GM20000 (cell line): ENCODE measurements at regions not wholly inside any gene's neighbourhood (a gene's known extent, or its start where the extent isn't known, plus 50 kb on each side); places are given as distances from the start of the nearest gene placed in this dataset.

ENCODE experiments used
- DNase-seq: peaks from one replicate; pipeline ENCODE4 v3.0.0; 2012; ENCODE audit warnings: low spot score
- TF ChIP-seq, protein P1 (sequence below): IDR thresholded peaks from 2 replicates; pipeline ENCODE4 v1.5.1; 2012; ENCODE audit warnings: mild to moderate bottlenecking, control low read depth; ENCODE audit errors: extremely low read depth, missing control alignments

DNA sequence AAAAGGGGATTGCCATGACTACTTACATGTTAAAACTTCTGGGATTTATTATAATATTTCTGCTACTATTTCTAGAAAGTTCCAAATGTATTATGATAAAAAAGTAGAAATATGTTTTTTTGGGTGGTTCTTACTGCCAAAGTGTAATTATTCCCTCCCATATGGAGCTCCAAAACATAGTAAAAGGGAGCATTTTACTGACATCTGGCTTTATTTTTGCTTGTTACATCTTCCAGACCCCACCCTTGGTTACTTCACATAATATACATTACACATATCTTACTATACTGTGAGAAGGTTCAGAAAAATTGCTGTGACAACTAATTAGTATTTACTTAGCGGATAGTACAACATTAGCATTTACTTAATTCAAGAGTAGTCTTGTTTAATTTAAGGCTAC is 205.1 kb upstream of the TLL1 start:
- no peak for DNase-seq
- TF ChIP-seq, protein P1, sequence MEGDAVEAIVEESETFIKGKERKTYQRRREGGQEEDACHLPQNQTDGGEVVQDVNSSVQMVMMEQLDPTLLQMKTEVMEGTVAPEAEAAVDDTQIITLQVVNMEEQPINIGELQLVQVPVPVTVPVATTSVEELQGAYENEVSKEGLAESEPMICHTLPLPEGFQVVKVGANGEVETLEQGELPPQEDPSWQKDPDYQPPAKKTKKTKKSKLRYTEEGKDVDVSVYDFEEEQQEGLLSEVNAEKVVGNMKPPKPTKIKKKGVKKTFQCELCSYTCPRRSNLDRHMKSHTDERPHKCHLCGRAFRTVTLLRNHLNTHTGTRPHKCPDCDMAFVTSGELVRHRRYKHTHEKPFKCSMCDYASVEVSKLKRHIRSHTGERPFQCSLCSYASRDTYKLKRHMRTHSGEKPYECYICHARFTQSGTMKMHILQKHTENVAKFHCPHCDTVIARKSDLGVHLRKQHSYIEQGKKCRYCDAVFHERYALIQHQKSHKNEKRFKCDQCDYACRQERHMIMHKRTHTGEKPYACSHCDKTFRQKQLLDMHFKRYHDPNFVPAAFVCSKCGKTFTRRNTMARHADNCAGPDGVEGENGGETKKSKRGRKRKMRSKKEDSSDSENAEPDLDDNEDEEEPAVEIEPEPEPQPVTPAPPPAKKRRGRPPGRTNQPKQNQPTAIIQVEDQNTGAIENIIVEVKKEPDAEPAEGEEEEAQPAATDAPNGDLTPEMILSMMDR, result no peak

- DNase-seq, result no peak
These were observed 204.3 kb upstream of the TLL1 start for GRCh38 chr4:165668694-165669093.

GRCh38 chr4:165677081-165677480 is 196.0 kb upstream of the TLL1 start:
- TF ChIP-seq, protein P1, result no peak
- DNase-seq, result no peak

More at GRCh38 chr4:165668694-165669093, 204.3 kb upstream of the TLL1 start:
- TF ChIP-seq, protein P1, result no peak

DNA sequence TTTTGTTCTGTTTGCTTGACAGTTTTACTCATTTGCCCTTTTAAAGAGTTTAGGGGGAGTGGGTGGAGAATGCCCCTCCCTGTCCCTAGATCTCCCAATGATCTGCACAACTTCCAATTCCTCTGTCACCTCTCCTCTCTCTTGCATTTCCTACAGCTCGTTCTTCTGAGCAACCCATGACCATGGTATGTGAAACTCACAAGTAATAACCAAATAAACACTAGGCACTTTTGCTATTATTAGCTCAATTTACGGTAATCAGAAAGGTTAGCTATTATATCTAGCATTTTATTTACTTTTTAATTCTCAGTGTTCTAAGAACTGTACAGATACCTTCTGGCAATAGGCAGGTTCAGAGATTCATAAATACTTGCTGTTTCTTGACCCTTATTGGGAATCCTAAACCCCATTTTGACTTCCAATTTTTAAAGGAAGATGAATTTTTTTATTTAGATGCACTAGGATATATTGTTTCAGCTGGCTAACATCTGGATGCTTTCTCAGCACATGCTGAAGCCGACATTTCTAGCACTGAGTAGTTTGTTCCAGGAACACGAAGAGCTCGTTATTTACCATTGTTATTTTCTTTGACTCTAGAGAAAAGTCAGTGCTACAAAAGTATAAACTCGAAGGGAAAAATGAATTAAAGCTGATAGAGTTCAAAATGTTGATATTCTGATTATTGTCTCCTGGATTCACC is 194.7 kb upstream of the TLL1 start:
- TF ChIP-seq, protein P1, result no peak
- no peak for DNase-seq

DNA sequence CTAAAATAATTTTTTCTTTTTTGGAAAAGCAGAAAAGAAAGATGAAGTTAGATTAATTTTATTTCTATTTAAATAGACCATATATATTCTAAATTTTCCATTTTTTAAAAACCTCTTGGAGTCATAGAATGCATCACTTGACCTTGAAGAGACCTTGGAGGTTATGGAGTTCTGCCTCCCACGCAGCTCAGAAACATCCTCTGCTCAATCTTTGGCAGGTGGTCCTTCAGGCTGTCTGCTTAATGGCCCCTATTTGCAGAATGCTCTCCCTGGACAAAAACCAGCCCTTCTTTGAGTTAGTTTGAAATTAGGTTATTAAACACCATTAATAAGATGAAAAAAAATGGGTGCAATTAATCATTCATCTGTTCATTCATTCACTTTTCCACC is 194.1 kb upstream of the TLL1 start:
- TF ChIP-seq, protein P1, result no peak
- no peak for DNase-seq

DNA sequence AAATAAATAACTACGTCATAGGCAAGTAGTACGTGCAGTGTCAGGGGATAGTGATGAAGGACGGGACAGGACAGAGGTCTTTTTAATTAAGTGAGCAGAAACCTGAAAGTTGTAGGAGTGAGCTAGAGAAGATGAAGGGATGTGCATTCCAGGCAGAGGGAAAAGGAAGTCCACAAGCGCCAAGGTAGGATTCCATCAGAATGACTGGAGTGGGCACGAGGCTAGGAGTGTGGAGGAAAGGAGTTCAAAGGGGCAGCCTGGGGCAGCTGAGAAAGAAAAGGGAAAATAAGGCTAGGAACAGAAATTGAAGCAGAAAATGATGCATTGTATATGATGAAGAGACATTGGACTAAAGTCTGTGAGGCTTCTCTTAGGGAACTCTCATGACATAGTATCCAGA is 192.2 kb upstream of the TLL1 start:
- TF ChIP-seq, protein P1, result no peak
- DNase-seq, result no peak

GRCh38 chr4:165682611-165683010 is 190.4 kb upstream of the TLL1 start:
- TF ChIP-seq, protein P1, result no peak

More at GRCh38 chr4:165682611-165683010, 190.4 kb upstream of the TLL1 start:
- no peak for DNase-seq
